Spleen (tissue), 11 donors: ENCODE measurements at regions not wholly inside any gene's neighbourhood (a gene's known extent, or its start where the extent isn't known, plus 50 kb on each side); places are given as distances from the start of the nearest gene placed in this dataset.

Experiments used
- DNase-seq: peaks from one replicate; pipeline ENCODE4 v3.0.0-alpha.2; 2020
- H3K27ac ChIP-seq, 8 donors: fragments of 200-600 bp; sonication (generic) in 7 of 8; 1 replicate in 4 of 8; 2 replicates in 4 of 8; pipeline versions ENCODE4 v1.5.0 to v1.8.0; 2016 to 2021; ENCODE audit warnings: inconsistent platforms in 4 of 8, mild to moderate bottlenecking in 4 of 8, moderate library complexity in 1 of 8
- H3K27me3 ChIP-seq, 7 donors: fragments of 200-600 bp; sonication (generic) in 6 of 7; replicated peaks in 1 of 7; 1 replicate in 4 of 7; 2 replicates in 3 of 7; pipeline versions ENCODE4 v1.5.0 to v1.8.0; 2016 to 2021; ENCODE audit warnings: inconsistent platforms in 3 of 7, mild to moderate bottlenecking in 1 of 7
- H3K36me3 ChIP-seq, 6 donors: fragments of 200-600 bp; sonication (generic) in 5 of 6; 1 replicate in 4 of 6; 2 replicates in 2 of 6; pipeline versions ENCODE4 v1.5.0 to v1.8.0; 2016 to 2021; ENCODE audit warnings: inconsistent platforms in 2 of 6
- H3K4me1 ChIP-seq, 6 donors: fragments of 200-600 bp; sonication (generic) in 5 of 6; 1 replicate in 3 of 6; 2 replicates in 3 of 6; pipeline versions ENCODE4 v1.5.0 to v1.8.0; 2016 to 2021; ENCODE audit warnings: inconsistent platforms in 3 of 6
- H3K4me3 ChIP-seq, 8 donors: fragments of 200-600 bp; sonication (generic) in 7 of 8; 1 replicate in 4 of 8; 2 replicates in 4 of 8; pipeline versions ENCODE4 v1.5.0 to v1.8.0; 2016 to 2021; ENCODE audit warnings: inconsistent platforms in 4 of 8, mild to moderate bottlenecking in 4 of 8, moderate library complexity in 2 of 8
- H3K9me3 ChIP-seq, 8 donors: fragments of 200-600 bp; sonication (generic) in 7 of 8; 1 replicate in 4 of 8; 2 replicates in 4 of 8; pipeline versions ENCODE4 v1.5.0 to v1.8.0; 2016 to 2021; ENCODE audit warnings: inconsistent platforms in 4 of 8
- CTCF ChIP-seq, 11 experiments: fragments of 200-600 bp in 7 of 11; fragments of 450-650 bp in 4 of 11; sonication (generic) in 4 of 11; IDR thresholded peaks in 8 of 11; conservative IDR thresholded peaks in 3 of 11; 1 replicate in 7 of 11; 2 replicates in 4 of 11; pipeline versions ENCODE4 v1.4.0 to v1.8.0; 2016 to 2021; ENCODE audit warnings: antibody characterized with exemption in 11 of 11, inconsistent platforms in 4 of 11, mild to moderate bottlenecking in 1 of 11
- POLR2A ChIP-seq, 3 donors: fragments of 450-650 bp; IDR thresholded peaks; one replicate each; pipeline ENCODE4 v1.5.1; 2017; ENCODE audit warnings: antibody characterized with exemption in 3 of 3, mild to moderate bottlenecking in 1 of 3
- POLR2AphosphoS5 ChIP-seq, 3 donors: sonication (generic); formaldehyde crosslinking; IDR thresholded peaks; one replicate each; pipeline ENCODE4 v1.5.1; 2017; ENCODE audit warnings: antibody characterized with exemption in 3 of 3
- WGBS, 5 donors: extraction: QIAGEN DNeasy Blood & Tissue Kit in 3 of 5; methylation state at CpG; one replicate each; pipeline versions ENCODE4 v1.1.5 to v1.1.7; 2013 to 2018; 5-methylcytosine and 5-hydroxymethylcytosine counted together
- intact Hi-C: fragments of 100-400 bp; cut with DNase I; formaldehyde crosslinking; loops from one replicate; pipeline ENCODE4 v1.15.0; 2023; ENCODE audit warnings: low total_unique reads
- donor health status: healthy with polysubstance abuse.
- donor health status: DM: no; HTN: no; CAD: no; lungs with moderate emphysema.
- donor health status: DM: no; HTN: no; CAD: no.
- donor health status: Bipolar disorder and iron deficiency.
- donor health status: healthy.
- donor health status: DM: no; HTN: no; CAD: no.
- donor health status: DM: yes; HTN: yes; CAD: no.

GRCh38 chr2:65599693-65600092, 167.3 kb upstream of the SPRED2 start:
- Histone ChIP-seq H3K27me3 (no peaks in the 10 kb centered on the region), H3K9me3 (peaks cover 0 to 6% (median 2%) of the 10 kb centered on the region in 8 donors), H3K27ac (no peak overlapping the region), H3K4me1 (peaks cover 0 to 7% (median 0%) of the 10 kb centered on the region in 6 donors), H3K36me3 (no peaks in the 10 kb centered on the region), H3K4me3 (no peak overlapping the region)
- intact Hi-C loops = no loop called here
- no peak for DNase-seq
- 88 to 95% (median 92%) methylated on average over 5 to 6 of the region's 6 CpGs for WGBS, 5 donors
- no peak for TF ChIP-seq POLR2A (IDR thresholded peaks at IDR 0.05)
- TF ChIP-seq POLR2AphosphoS5 (IDR thresholded peaks at IDR 0.05) = no peak
- TF ChIP-seq CTCF (IDR thresholded peaks at IDR 0.05 in 8 of 11, conservative IDR thresholded peaks at IDR 0.05 in 3 of 11) = no peak

- H3K36me3 ChIP-seq = no peaks in the 10 kb centered on the region
- H3K27ac ChIP-seq = no peak overlapping the region
- DNase-seq = no peak
- intact Hi-C loops = no loop called here
- H3K9me3 ChIP-seq = peaks cover 0 to 13% (median 9%) of the 10 kb centered on the region in 8 donors
- no peak overlapping the region for H3K4me3 ChIP-seq
- H3K4me1 ChIP-seq = peaks cover 0 to under 1% (median 0%) of the 10 kb centered on the region in 6 donors
- WGBS, 5 donors = 77 to 92% (median 86%) methylated on average over 1 of the region's 1 CpG
- TF ChIP-seq POLR2AphosphoS5 (IDR thresholded peaks at IDR 0.05) (no peak), CTCF (IDR thresholded peaks at IDR 0.05 in 8 of 11, conservative IDR thresholded peaks at IDR 0.05 in 3 of 11) (no peak), POLR2A (IDR thresholded peaks at IDR 0.05) (no peak)
- no peaks in the 10 kb centered on the region for H3K27me3 ChIP-seq
Observed at GRCh38 chr2:65598996-65599395, 166.6 kb upstream of the SPRED2 start.

GRCh38 chr2:65598264-65598663, 165.9 kb upstream of the SPRED2 start:
- Histone ChIP-seq H3K27me3 (no peaks in the 10 kb centered on the region), H3K4me3 (no peak overlapping the region), H3K27ac (no peak overlapping the region), H3K9me3 (peaks cover 0 to 16% (median 14%) of the 10 kb centered on the region in 8 donors), H3K4me1 (no peaks in the 10 kb centered on the region), H3K36me3 (no peaks in the 10 kb centered on the region)
- intact Hi-C loops = no loop called here
- TF ChIP-seq POLR2A (IDR thresholded peaks at IDR 0.05) (no peak), POLR2AphosphoS5 (IDR thresholded peaks at IDR 0.05) (no peak), CTCF (IDR thresholded peaks at IDR 0.05 in 8 of 11, conservative IDR thresholded peaks at IDR 0.05 in 3 of 11) (no peak)
- 88 to 94% (median 93%) methylated on average over 4 of the region's 4 CpGs for WGBS, 5 donors
- no peak for DNase-seq

GRCh38 chr2:65595630-65596029, 163.2 kb upstream of the SPRED2 start:
- intact Hi-C loops = no loop called here
- TF ChIP-seq POLR2AphosphoS5 (IDR thresholded peaks at IDR 0.05) (no peak), POLR2A (IDR thresholded peaks at IDR 0.05) (no peak), CTCF (IDR thresholded peaks at IDR 0.05 in 8 of 11, conservative IDR thresholded peaks at IDR 0.05 in 3 of 11) (no peak)
- H3K4me1 ChIP-seq = no peaks in the 10 kb centered on the region
- no peaks in the 10 kb centered on the region for H3K27me3 ChIP-seq
- H3K4me3 ChIP-seq = no peak overlapping the region
- H3K9me3 ChIP-seq = peaks cover 0 to 19% (median 14%) of the 10 kb centered on the region in 8 donors
- DNase-seq = no peak
- H3K36me3 ChIP-seq = no peaks in the 10 kb centered on the region
- no peak overlapping the region for H3K27ac ChIP-seq
